ENCODE measurements at regions not wholly inside any gene's neighbourhood (a gene's known extent, or its start where the extent isn't known, plus 50 kb on each side); places are given as distances from the start of the nearest gene placed in this dataset.

GRCh38 chr15:67991706-67992105 lies 62.4 kb upstream of the PIAS1 start:
- H3K4me3 ChIP-seq (ENCODE audit: low read depth, low read length): no peak overlapping the region
- TF ChIP-seq CTCF (IDR thresholded peaks at IDR 0.05; ENCODE audit: borderline replicate concordance, insufficient read depth, low read depth, low read length): no peak

- no peak overlapping the region for H3K4me3 ChIP-seq (ENCODE audit: low read depth, low read length)
- TF ChIP-seq CTCF (IDR thresholded peaks at IDR 0.05; ENCODE audit: borderline replicate concordance, insufficient read depth, low read depth, low read length): no peak
These were observed 61.7 kb upstream of the PIAS1 start for GRCh38 chr15:67992411-67992810.

- TF ChIP-seq CTCF (IDR thresholded peaks at IDR 0.05; ENCODE audit: borderline replicate concordance, insufficient read depth, low read depth, low read length): no peak
- no peak overlapping the region for H3K4me3 ChIP-seq (ENCODE audit: low read depth, low read length)
These were observed 61.3 kb upstream of the PIAS1 start for GRCh38 chr15:67992834-67993233.

GRCh38 chr15:67997996-67998395 lies 56.1 kb upstream of the PIAS1 start:
- H3K4me3 ChIP-seq (ENCODE audit: low read depth, low read length): no peak overlapping the region
- TF ChIP-seq CTCF (IDR thresholded peaks at IDR 0.05; ENCODE audit: borderline replicate concordance, insufficient read depth, low read depth, low read length): no peak

- TF ChIP-seq CTCF (IDR thresholded peaks at IDR 0.05; ENCODE audit: borderline replicate concordance, insufficient read depth, low read depth, low read length): no peak
- no peak overlapping the region for H3K4me3 ChIP-seq (ENCODE audit: low read depth, low read length)
These were observed 55.4 kb upstream of the PIAS1 start for GRCh38 chr15:67998599-67999133.

- H3K4me3 ChIP-seq (ENCODE audit: low read depth, low read length): no peak overlapping the region
- TF ChIP-seq CTCF (IDR thresholded peaks at IDR 0.05; ENCODE audit: borderline replicate concordance, insufficient read depth, low read depth, low read length): no peak
These were observed 54.6 kb upstream of the PIAS1 start for GRCh38 chr15:67999320-68000100.

GRCh38 chr15:68000754-68001153 lies 53.4 kb upstream of the PIAS1 start:
- no peak overlapping the region for H3K4me3 ChIP-seq (ENCODE audit: low read depth, low read length)
- TF ChIP-seq CTCF (IDR thresholded peaks at IDR 0.05; ENCODE audit: borderline replicate concordance, insufficient read depth, low read depth, low read length): no peak

Data from GM12875 (cell line).